Panc1 (cell line): ENCODE measurements at regions not wholly inside any gene's neighbourhood (a gene's known extent, or its start where the extent isn't known, plus 50 kb on each side); places are given as distances from the start of the nearest gene placed in this dataset.

ENCODE experiments used
- CTCF ChIP-seq: fragments of 450-650 bp; IDR thresholded peaks from 2 replicates; pipeline ENCODE4 v1.5.1; 2017; ENCODE audit warnings: mild to moderate bottlenecking
- REST ChIP-seq, 2 experiments: IDR thresholded peaks; 2 replicates each; pipeline ENCODE4 v1.6.1; 2011 to 2012; ENCODE audit warnings: low read depth in 2 of 2, control low read depth in 1 of 2, low read length in 1 of 2, mild to moderate bottlenecking in 1 of 2, moderate library complexity in 1 of 2; ENCODE audit not compliant: insufficient read depth in 1 of 2

DNA sequence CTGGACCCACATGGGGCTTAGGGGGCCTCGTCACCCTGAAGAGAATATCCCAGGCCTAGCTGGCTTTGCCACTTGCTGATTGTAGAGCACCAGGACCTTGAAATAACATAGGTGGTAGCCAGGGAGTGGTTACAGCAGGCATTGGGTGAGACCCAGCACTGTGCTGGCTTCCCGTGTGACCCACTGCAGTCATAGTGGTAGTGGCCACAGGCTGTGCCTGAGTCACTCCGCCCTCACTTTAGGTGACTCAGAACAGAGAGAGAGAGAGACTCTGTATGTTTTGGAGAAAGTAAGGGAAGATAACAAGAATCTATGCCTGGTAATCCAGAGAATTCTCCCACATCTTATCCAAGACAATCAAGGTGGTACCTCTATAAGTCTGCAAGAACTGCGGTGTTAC is 98.7 kb upstream of the LHX8 start:
- TF ChIP-seq CTCF, result no peak
- no peak for TF ChIP-seq REST (IDR thresholded peaks at IDR 0.05; ENCODE audit: insufficient read depth in 1 of 2, low read depth in 2 of 2, low read length in 1 of 2)
